ENCODE measurements at regions not wholly inside any gene's neighbourhood (a gene's known extent, or its start where the extent isn't known, plus 50 kb on each side); places are given as distances from the start of the nearest gene placed in this dataset.
"Not testable (repeated sequence)": the region's sequence is repeated elsewhere in the genome, so short reads cannot be mapped to it uniquely, and the experiment has no call there.

DNA sequence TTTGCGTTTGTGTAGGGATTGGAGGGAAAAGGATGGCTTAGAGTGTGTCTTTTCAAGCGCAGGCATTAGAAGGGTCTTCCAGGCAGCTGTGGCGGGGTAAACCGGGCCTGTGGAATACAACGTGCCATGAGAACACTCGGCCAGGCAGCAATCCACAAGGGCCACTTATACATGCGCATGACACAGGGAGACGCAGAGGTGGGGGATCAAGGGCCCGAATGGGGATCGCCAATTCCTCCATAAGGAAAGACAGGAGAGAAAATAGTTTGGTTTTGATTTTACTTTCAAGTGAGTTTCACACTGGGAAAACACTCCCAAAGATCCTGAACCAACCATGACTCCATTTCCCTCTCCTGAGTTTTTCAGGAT is 71.6 kb downstream of the SPRING1 start:
- in situ Hi-C loops (cut with HindIII; ENCODE audit: low pct_ligation_motif_present, low sequenced_read_pairs) = no loop called here
- no peak overlapping the region for H3K27ac ChIP-seq
- no peak for DNase-seq
- H3K4me3 ChIP-seq (ENCODE audit: low read depth, low read length) = no peak overlapping the region
- H3K36me3 ChIP-seq (replicated peaks) = no peaks in the 10 kb centered on the region
- H3K27me3 ChIP-seq (replicated peaks) = no peaks in the 10 kb centered on the region
- no peak for TF ChIP-seq CTCF (IDR thresholded peaks at IDR 0.05; ENCODE audit: low read depth, low read length, missing control alignments)

GRCh38 chr12:116665666-116666304 is 72.1 kb downstream of the SPRING1 start:
- Histone ChIP-seq H3K27me3 (replicated peaks) (no peaks in the 10 kb centered on the region), H3K27ac (no peak overlapping the region), H3K4me3 (ENCODE audit: low read depth, low read length) (no peak overlapping the region), H3K36me3 (replicated peaks) (no peaks in the 10 kb centered on the region)
- DNase-seq = no peak
- TF ChIP-seq CTCF (IDR thresholded peaks at IDR 0.05; ENCODE audit: low read depth, low read length, missing control alignments) = no peak
- in situ Hi-C loops (cut with HindIII; ENCODE audit: low pct_ligation_motif_present, low sequenced_read_pairs) = no loop called here

DNA sequence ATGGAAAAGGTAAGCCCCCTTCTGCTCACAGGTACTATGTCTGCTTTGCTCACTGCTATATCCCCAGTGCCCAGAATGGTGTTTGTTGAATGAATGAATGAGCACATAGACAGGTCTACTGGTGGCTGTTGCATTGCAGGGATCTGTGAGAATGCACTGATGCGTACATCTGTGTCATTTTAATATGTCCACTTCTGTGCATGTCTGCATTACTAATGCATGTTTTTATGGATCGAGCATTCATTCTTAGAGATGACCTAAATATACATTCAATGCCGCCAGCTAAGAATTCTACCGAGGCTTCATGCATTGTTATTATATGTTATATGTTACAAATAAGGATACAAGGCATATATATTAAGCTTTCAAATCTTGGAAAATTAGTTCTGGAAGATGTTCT is 73.8 kb downstream of the SPRING1 start:
- no peak for DNase-seq
- no peak overlapping the region for H3K27ac ChIP-seq
- TF ChIP-seq CTCF (IDR thresholded peaks at IDR 0.05; ENCODE audit: low read depth, low read length, missing control alignments) = no peak
- no peaks in the 10 kb centered on the region for H3K27me3 ChIP-seq (replicated peaks)
- no peak overlapping the region for H3K4me3 ChIP-seq (ENCODE audit: low read depth, low read length)
- H3K36me3 ChIP-seq (replicated peaks) = no peaks in the 10 kb centered on the region
- in situ Hi-C loops (cut with HindIII; ENCODE audit: low pct_ligation_motif_present, low sequenced_read_pairs) = no loop called here

- in situ Hi-C loops (cut with HindIII; ENCODE audit: low pct_ligation_motif_present, low sequenced_read_pairs) = no loop called here
- no peaks in the 10 kb centered on the region for H3K27me3 ChIP-seq (replicated peaks)
- DNase-seq = no peak
- H3K4me3 ChIP-seq (ENCODE audit: low read depth, low read length) = no peak overlapping the region
- H3K36me3 ChIP-seq (replicated peaks) = no peaks in the 10 kb centered on the region
- H3K27ac ChIP-seq = no peak overlapping the region
- TF ChIP-seq CTCF (IDR thresholded peaks at IDR 0.05; ENCODE audit: low read depth, low read length, missing control alignments) = peak; percentile 35
Observed at GRCh38 chr12:116662612-116663144, 75.2 kb downstream of the SPRING1 start.

- in situ Hi-C loops (cut with HindIII; ENCODE audit: low pct_ligation_motif_present, low sequenced_read_pairs) = no loop called here
- Histone ChIP-seq H3K4me3 (ENCODE audit: low read depth, low read length) (no peak overlapping the region), H3K36me3 (replicated peaks) (no peaks in the 10 kb centered on the region), H3K27ac (no peak overlapping the region), H3K27me3 (replicated peaks) (no peaks in the 10 kb centered on the region)
- no peak for DNase-seq
- TF ChIP-seq CTCF (IDR thresholded peaks at IDR 0.05; ENCODE audit: low read depth, low read length, missing control alignments) = no peak
Observed at GRCh38 chr12:116661341-116661740, 76.5 kb downstream of the SPRING1 start.

DNA sequence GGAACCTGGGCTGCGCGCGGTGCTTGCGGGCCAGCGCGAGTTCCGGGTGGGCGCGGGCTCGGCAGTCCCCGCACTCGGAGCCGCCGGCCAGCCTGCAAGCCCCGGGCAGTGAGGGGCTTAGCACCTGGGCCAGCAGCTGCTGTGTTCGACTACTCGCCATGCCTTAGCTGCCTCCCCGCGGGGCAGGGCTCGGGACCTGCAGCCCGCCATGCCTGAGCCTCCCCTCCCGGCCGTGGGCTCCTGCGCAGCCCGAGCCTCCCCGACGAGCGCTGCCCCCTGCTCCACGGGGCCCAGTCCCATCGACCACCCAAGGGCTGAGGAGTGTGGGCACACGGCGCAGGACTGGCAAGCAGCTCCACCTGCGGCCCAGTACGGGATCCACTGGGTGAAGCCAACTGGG is 77.1 kb downstream of the SPRING1 start:
- in situ Hi-C loops (cut with HindIII; ENCODE audit: low pct_ligation_motif_present, low sequenced_read_pairs); H3K27ac ChIP-seq; H3K27me3 ChIP-seq (replicated peaks); H3K4me3 ChIP-seq (ENCODE audit: low read depth, low read length); H3K36me3 ChIP-seq (replicated peaks); DNase-seq: not testable (repeated sequence)
